ENCODE measurements at regions not wholly inside any gene's neighbourhood (a gene's known extent, or its start where the extent isn't known, plus 50 kb on each side); places are given as distances from the start of the nearest gene placed in this dataset.
A peak's percentile ranks its signal among the peaks of the same experiment; 100 is the strongest.
"Not testable (repeated sequence)": the region's sequence is repeated elsewhere in the genome, so short reads cannot be mapped to it uniquely, and the experiment has no call there.

DNA sequence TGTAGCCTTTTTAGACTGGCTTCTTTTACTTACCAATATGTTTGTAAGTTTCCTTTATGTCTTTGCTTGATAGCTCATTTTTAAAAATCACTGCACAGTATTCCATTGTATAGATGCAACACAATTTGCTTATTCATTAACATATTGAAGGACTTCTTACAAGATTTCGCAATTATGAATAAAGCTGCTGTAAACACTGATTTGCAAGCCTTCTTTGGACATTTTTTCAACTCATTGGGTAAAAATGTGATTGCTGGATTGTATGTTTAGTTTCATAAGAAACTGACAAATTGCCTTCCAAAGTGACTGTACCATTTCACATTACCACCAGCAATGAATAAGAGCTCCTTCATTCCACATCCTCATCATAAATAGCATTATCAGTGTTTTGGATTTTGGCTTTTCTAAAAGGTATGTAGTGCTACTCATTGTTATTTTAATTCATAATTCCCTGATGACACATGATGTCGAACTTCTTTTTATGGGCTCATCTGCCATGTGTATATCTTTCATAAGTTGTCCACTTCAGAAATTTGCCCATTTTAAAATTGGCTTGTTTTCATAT is 80.7 kb downstream of the TFAP2B start:
- no peak for DNase-seq (ENCODE audit: low read depth)
- no peak overlapping the region for H3K4me3 ChIP-seq (ENCODE audit: low read depth, low read length)
- TF ChIP-seq, protein P1, sequence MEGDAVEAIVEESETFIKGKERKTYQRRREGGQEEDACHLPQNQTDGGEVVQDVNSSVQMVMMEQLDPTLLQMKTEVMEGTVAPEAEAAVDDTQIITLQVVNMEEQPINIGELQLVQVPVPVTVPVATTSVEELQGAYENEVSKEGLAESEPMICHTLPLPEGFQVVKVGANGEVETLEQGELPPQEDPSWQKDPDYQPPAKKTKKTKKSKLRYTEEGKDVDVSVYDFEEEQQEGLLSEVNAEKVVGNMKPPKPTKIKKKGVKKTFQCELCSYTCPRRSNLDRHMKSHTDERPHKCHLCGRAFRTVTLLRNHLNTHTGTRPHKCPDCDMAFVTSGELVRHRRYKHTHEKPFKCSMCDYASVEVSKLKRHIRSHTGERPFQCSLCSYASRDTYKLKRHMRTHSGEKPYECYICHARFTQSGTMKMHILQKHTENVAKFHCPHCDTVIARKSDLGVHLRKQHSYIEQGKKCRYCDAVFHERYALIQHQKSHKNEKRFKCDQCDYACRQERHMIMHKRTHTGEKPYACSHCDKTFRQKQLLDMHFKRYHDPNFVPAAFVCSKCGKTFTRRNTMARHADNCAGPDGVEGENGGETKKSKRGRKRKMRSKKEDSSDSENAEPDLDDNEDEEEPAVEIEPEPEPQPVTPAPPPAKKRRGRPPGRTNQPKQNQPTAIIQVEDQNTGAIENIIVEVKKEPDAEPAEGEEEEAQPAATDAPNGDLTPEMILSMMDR (IDR thresholded peaks at IDR 0.05; ENCODE audit: control insufficient read depth, extremely low read depth, insufficient read depth) = no peak

DNA sequence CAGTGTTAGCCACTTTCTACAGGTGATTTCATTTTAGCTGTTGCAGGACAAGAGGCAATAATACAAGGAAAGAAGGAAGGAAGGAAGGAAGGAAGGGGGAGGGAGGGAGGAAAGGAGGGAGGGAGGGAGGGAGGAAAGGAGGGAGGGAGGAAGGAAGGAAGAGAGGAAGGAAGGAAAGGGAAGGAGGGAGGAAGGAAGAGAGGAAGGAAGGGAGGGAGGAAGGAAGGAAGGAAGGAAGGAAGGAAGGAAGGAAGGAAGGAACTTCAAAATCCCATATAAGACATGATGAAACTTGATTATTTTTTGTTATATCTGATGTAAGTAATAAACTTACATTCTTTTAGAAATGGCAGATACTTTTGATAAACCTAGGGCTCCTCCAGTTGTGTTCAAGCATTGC is 83.6 kb downstream of the TFAP2B start:
- no peak for DNase-seq (ENCODE audit: low read depth)
- H3K4me3 ChIP-seq (ENCODE audit: low read depth, low read length) = no peak overlapping the region
- TF ChIP-seq, protein P1 (IDR thresholded peaks at IDR 0.05; ENCODE audit: control insufficient read depth, extremely low read depth, insufficient read depth) = no peak

DNA sequence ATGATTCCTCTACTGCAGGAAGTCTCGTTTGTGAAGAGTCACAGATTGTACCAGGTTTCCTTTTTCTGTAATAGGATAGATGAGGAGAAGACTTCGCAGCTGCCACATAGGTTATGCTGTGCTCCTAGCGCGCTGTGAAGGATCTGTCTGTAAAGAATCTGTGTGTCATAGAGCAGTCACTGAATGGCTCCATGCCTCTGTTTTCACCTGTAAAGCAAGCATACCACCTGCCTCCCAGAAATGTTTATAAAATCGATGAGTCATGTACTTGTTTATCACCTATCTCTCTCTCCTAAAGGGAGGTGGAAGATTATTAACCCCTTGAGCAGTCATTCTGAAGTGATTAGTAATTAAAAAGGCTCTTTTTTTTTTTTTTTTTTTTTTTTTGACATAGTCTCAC is 86.6 kb downstream of the TFAP2B start:
- TF ChIP-seq, protein P1 (IDR thresholded peaks at IDR 0.05; ENCODE audit: control insufficient read depth, extremely low read depth, insufficient read depth) = no peak
- no peak overlapping the region for H3K4me3 ChIP-seq (ENCODE audit: low read depth, low read length)
- peak; percentile 4 for DNase-seq (ENCODE audit: low read depth)

DNA sequence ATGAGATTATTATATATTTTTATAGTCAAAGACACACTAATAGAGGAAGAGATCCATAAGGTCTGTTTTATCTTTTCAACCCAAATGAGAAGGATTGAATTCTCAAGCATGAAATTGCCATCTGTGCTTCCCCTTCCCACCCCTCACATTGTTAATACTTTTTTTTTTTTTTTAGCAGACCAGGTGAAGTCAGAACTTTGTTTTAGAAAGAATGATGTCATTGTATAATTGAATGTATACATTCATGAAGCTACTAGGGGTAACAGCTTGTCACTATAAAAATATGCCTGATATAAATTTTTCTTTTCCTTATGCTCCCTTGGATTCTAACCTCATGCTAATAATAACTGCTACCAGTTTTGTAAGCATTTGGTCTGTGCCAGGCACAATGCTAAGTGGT is 88.9 kb downstream of the TFAP2B start:
- TF ChIP-seq, protein P1 (IDR thresholded peaks at IDR 0.05; ENCODE audit: control insufficient read depth, extremely low read depth, insufficient read depth) = no peak
- no peak overlapping the region for H3K4me3 ChIP-seq (ENCODE audit: low read depth, low read length)
- DNase-seq (ENCODE audit: low read depth) = no peak

DNA sequence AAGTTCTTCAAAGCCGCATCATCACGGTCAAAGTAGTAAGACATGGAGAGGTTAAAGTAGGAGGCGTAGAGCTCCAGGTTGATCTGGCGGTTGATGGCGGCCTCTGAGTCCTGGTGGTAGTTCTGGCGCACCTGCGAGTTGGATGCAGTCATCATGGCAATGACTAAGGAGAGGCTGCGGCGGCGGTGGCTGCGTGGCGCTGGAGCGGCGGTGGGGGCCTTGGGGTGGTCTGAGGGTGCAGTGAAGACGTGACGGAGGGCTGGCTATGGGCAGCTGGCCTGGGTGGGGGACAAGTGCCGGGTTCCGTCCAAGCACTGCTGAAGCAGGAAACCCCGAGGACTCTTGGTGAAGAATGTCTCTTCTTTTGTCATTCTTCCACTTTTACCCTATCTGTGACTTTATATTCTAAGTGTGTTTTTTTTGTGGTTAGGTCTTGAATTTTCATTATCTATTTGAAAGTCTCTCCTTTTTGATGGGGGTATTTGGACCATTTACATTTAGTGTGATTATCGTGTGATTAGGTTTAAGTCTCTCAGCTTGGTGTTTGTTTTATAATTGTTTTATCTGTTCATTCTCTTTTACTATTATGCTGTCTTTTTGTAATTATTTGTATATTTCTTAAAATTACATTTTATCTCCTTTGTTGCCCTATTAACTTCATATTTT is 94.6 kb downstream of the TFAP2B start:
- H3K4me3 ChIP-seq (ENCODE audit: low read depth, low read length) = no peak overlapping the region
- TF ChIP-seq, protein P1 (IDR thresholded peaks at IDR 0.05; ENCODE audit: control insufficient read depth, extremely low read depth, insufficient read depth) = no peak
- no peak for DNase-seq (ENCODE audit: low read depth)

DNA sequence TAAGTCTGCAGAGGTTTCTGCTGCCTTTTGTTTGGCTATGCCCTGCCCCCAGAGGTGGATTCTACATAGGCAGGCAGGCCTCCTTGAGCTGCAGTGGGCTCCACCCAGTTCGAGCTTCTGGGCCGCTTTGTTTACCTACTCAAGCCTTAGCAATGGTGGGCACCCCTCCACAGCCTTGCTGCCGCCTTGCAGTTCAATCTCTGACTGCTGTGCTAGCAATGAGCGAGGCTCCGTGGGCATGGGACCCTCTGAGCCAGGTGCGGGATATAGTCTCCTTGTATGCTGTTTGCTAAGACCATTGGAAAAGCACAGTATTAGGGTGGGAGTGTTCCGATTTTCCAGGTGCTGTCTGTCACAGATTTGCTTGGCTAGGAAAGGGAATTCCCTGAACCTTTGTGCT is 102.7 kb downstream of the TFAP2B start:
- not testable (repeated sequence) for H3K4me3 ChIP-seq (ENCODE audit: low read depth, low read length); DNase-seq (ENCODE audit: low read depth)

DNA sequence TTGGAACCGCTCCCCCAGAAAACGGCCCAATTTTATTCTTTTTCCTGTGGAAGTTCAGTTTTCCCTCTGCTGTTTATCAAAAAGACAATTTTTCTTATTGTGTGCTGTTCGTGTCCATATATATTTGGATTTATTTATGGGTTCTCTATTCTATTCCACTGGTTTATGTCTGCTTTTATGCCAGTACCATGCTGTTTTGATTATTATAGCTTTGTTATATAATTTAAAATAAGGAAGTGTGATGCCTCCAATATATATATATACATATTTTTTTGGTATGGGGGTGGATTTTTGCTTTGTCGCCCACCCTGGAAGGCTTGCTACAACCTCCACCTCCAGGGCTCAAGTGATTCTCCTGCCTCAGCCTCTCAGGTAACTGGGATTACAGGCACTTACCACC is 103.3 kb downstream of the TFAP2B start:
- TF ChIP-seq, protein P1 (IDR thresholded peaks at IDR 0.05; ENCODE audit: control insufficient read depth, extremely low read depth, insufficient read depth) = no peak
- no peak overlapping the region for H3K4me3 ChIP-seq (ENCODE audit: low read depth, low read length)
- DNase-seq (ENCODE audit: low read depth) = no peak
